Neural crest cell (in vitro differentiated cells): ENCODE measurements at regions not wholly inside any gene's neighbourhood (a gene's known extent, or its start where the extent isn't known, plus 50 kb on each side); places are given as distances from the start of the nearest gene placed in this dataset.

ENCODE experiments used
- DNase-seq: peaks from one replicate; pipeline ENCODE4 v3.0.0; 2021; ENCODE audit warnings: low read depth, mixed read lengths, low spot score
- H3K27ac Mint-ChIP-seq: one replicate; pipeline ENCODE4 v1.8.0; 2021; ENCODE audit warnings: mild to moderate bottlenecking, mixed read lengths; ENCODE audit not compliant: unreplicated experiment
- H3K27me3 Mint-ChIP-seq: 2 replicates; pipeline ENCODE4 v1.8.0; 2021; ENCODE audit warnings: low read depth, mild to moderate bottlenecking, mixed read lengths
- H3K36me3 Mint-ChIP-seq: 2 replicates; pipeline ENCODE4 v1.8.0; 2021; ENCODE audit warnings: low read depth, mild to moderate bottlenecking, mixed read lengths
- H3K4me1 Mint-ChIP-seq: 2 replicates; pipeline ENCODE4 v1.8.0; 2021; ENCODE audit warnings: mixed read lengths
- H3K4me3 Mint-ChIP-seq: one replicate; pipeline ENCODE4 v1.8.0; 2021; ENCODE audit warnings: mild to moderate bottlenecking, mixed read lengths
- H3K9me3 Mint-ChIP-seq: 2 replicates; pipeline ENCODE4 v1.8.0; 2021; ENCODE audit warnings: mixed read lengths
- CTCF ChIP-seq: fragments of 200-600 bp; sonication (generic); conservative IDR thresholded peaks from 2 replicates; pipeline ENCODE4 v1.5.0; 2021; ENCODE audit warnings: antibody characterized with exemption, mild to moderate bottlenecking

GRCh38 chr13:67299751-67300150 is 69.6 kb upstream of the PCDH9 start:
- Mint-ChIP-seq H3K27me3 (no peaks in the 10 kb centered on the region), H3K36me3 (no peaks in the 10 kb centered on the region), H3K27ac (no peak overlapping the region), H3K4me3 (no peak overlapping the region), H3K4me1 (peaks cover 12% of the 10 kb centered on the region), H3K9me3 (peaks cover 2% of the 10 kb centered on the region)
- no peak for DNase-seq
- TF ChIP-seq CTCF, result no peak

- H3K27me3 Mint-ChIP-seq, result no peaks in the 10 kb centered on the region
Observed at GRCh38 chr13:67299072-67299635, 69.0 kb upstream of the PCDH9 start.

GRCh38 chr13:67298297-67298696 is 68.2 kb upstream of the PCDH9 start:
- no peak overlapping the region for H3K27ac Mint-ChIP-seq

More at GRCh38 chr13:67299072-67299635, 69.0 kb upstream of the PCDH9 start:
- Mint-ChIP-seq H3K27ac (no peak overlapping the region), H3K9me3 (peaks cover 3% of the 10 kb centered on the region), H3K4me1 (peaks cover 12% of the 10 kb centered on the region), H3K4me3 (no peak overlapping the region), H3K36me3 (no peaks in the 10 kb centered on the region)
- TF ChIP-seq CTCF, result no peak
- DNase-seq, result no peak

GRCh38 chr13:67296511-67296910 is 66.4 kb upstream of the PCDH9 start:
- Mint-ChIP-seq H3K27ac (no peak overlapping the region), H3K4me1 (peaks cover 12% of the 10 kb centered on the region), H3K36me3 (no peaks in the 10 kb centered on the region), H3K4me3 (no peak overlapping the region), H3K9me3 (peaks cover 5% of the 10 kb centered on the region), H3K27me3 (no peaks in the 10 kb centered on the region)
- no peak for TF ChIP-seq CTCF
- no peak for DNase-seq

More at GRCh38 chr13:67298297-67298696, 68.2 kb upstream of the PCDH9 start:
- no peaks in the 10 kb centered on the region for H3K27me3 Mint-ChIP-seq
- H3K4me1 Mint-ChIP-seq, result peaks cover 12% of the 10 kb centered on the region
- no peak overlapping the region for H3K4me3 Mint-ChIP-seq
- H3K9me3 Mint-ChIP-seq, result peaks cover 5% of the 10 kb centered on the region
- no peak for DNase-seq
- H3K36me3 Mint-ChIP-seq, result no peaks in the 10 kb centered on the region
- TF ChIP-seq CTCF, result no peak

GRCh38 chr13:67292886-67293285 is 62.8 kb upstream of the PCDH9 start:
- peaks cover 7% of the 10 kb centered on the region for H3K4me1 Mint-ChIP-seq
- no peak overlapping the region for H3K4me3 Mint-ChIP-seq
- no peak for TF ChIP-seq CTCF
- no peaks in the 10 kb centered on the region for H3K36me3 Mint-ChIP-seq
- H3K27me3 Mint-ChIP-seq, result no peaks in the 10 kb centered on the region
- peaks cover 3% of the 10 kb centered on the region for H3K9me3 Mint-ChIP-seq
- no peak for DNase-seq
- H3K27ac Mint-ChIP-seq, result no peak overlapping the region
